Fibroblast of lung (primary cell): ENCODE measurements at regions not wholly inside any gene's neighbourhood (a gene's known extent, or its start where the extent isn't known, plus 50 kb on each side); places are given as distances from the start of the nearest gene placed in this dataset.

Source experiments
- DNase-seq, 2 donors: peaks; one replicate each; pipeline versions ENCODE4 v3.0.0 to v3.0.0-alpha.2; 2010; ENCODE audit warnings: low read depth in 2 of 2
- H2AFZ ChIP-seq: 2 replicates; pipeline ENCODE4 v1.5.1; 2012; ENCODE audit warnings: low read length, control low read depth, inconsistent platforms
- H3K27ac ChIP-seq: 2 replicates; pipeline ENCODE4 v1.5.1; 2011; ENCODE audit warnings: low read length, control low read depth; ENCODE audit not compliant: insufficient read depth
- H3K27me3 ChIP-seq: 2 replicates; pipeline ENCODE4 v1.5.1; 2011; ENCODE audit warnings: mild to moderate bottlenecking, low read length; ENCODE audit not compliant: control insufficient read depth, insufficient read depth
- H3K36me3 ChIP-seq: 2 replicates; pipeline ENCODE4 v1.5.1; 2011; ENCODE audit warnings: low read length; ENCODE audit not compliant: control insufficient read depth, insufficient read depth
- H3K4me1 ChIP-seq: 2 replicates; pipeline ENCODE4 v1.5.1; 2011; ENCODE audit warnings: low read length; ENCODE audit not compliant: control insufficient read depth, insufficient read depth; ENCODE audit errors: extremely low read depth
- H3K4me2 ChIP-seq: 2 replicates; pipeline ENCODE4 v1.5.1; 2011; ENCODE audit warnings: low read length, control low read depth; ENCODE audit not compliant: insufficient read depth; ENCODE audit errors: extremely low read depth
- H3K4me3 ChIP-seq, 4 experiments: fragments of 200-600 bp in 1 of 4; sonication (generic) in 1 of 4; replicated peaks in 1 of 4; 2 replicates each; pipeline ENCODE4 v1.5.1; 2011 to 2016; ENCODE audit warnings: low read length in 4 of 4, low read depth in 3 of 4, mild to moderate bottlenecking in 3 of 4, control low read depth in 2 of 4, inconsistent platforms in 1 of 4, mixed read lengths in 1 of 4; ENCODE audit not compliant: insufficient read depth in 1 of 4; ENCODE audit errors: control extremely low read depth in 1 of 4
- H3K79me2 ChIP-seq: 2 replicates; pipeline ENCODE4 v1.5.1; 2012; ENCODE audit warnings: mild to moderate bottlenecking, low read length, inconsistent platforms; ENCODE audit not compliant: control insufficient read depth, insufficient read depth
- H3K9ac ChIP-seq: 2 replicates; pipeline ENCODE4 v1.5.1; 2011; ENCODE audit warnings: mild to moderate bottlenecking, low read length, control low read depth; ENCODE audit not compliant: insufficient read depth
- H3K9me3 ChIP-seq: 2 replicates; pipeline ENCODE4 v1.5.1; 2012; ENCODE audit warnings: low read depth, low read length; ENCODE audit not compliant: control insufficient read depth, insufficient read depth
- H4K20me1 ChIP-seq: 2 replicates; pipeline ENCODE4 v1.5.1; 2011; ENCODE audit warnings: low read length; ENCODE audit not compliant: control insufficient read depth, insufficient read depth; ENCODE audit errors: extremely low read depth
- EZH2 ChIP-seq: IDR thresholded peaks from 2 replicates; pipeline ENCODE4 v1.5.1; 2012; ENCODE audit warnings: low read length, control low read depth, mild to moderate bottlenecking; ENCODE audit errors: missing control alignments
- TF ChIP-seq, protein P1 (sequence below), 2 donors: IDR thresholded peaks in 1 of 2; conservative IDR thresholded peaks in 1 of 2; 1 replicate in 1 of 2; 2 replicates in 1 of 2; pipeline ENCODE4 v1.5.1; 2011 to 2012; ENCODE audit warnings: low read length in 2 of 2, control low read depth in 1 of 2, inconsistent platforms in 1 of 2, low read depth in 1 of 2, mild to moderate bottlenecking in 1 of 2

DNA sequence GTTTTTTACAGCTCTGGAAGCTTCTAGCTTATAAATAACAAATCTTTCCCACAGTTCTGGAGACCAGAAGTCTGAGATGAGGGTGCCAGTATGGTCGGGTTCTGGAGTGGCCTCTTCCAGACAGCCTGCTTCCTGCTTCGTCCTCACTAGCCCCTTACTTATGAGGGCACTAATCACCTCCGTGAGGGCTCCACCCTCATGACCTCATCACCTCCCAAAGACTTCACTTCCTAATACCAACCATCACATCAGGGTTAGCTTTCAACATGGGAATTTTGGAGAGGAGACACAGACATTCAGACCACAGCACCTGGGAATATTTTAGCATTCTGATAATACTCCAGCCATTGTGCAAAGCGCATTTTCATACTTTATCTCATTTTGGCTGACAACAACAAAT lies 223.7 kb upstream of the IRF2BP2 start:
- H3K4me3 ChIP-seq, result no peak overlapping the region
- H3K4me2 ChIP-seq, result no peak overlapping the region
- H3K27me3 ChIP-seq, result peaks cover 5% of the 10 kb centered on the region
- no peak overlapping the region for H2AFZ ChIP-seq
- no peak for DNase-seq
- H4K20me1 ChIP-seq, result no peaks in the 10 kb centered on the region
- no peaks in the 10 kb centered on the region for H3K79me2 ChIP-seq
- H3K9me3 ChIP-seq, result no peaks in the 10 kb centered on the region
- no peaks in the 10 kb centered on the region for H3K4me1 ChIP-seq
- H3K9ac ChIP-seq, result no peak overlapping the region
- no peak overlapping the region for H3K27ac ChIP-seq
- no peaks in the 10 kb centered on the region for H3K36me3 ChIP-seq
- TF ChIP-seq, protein P1, sequence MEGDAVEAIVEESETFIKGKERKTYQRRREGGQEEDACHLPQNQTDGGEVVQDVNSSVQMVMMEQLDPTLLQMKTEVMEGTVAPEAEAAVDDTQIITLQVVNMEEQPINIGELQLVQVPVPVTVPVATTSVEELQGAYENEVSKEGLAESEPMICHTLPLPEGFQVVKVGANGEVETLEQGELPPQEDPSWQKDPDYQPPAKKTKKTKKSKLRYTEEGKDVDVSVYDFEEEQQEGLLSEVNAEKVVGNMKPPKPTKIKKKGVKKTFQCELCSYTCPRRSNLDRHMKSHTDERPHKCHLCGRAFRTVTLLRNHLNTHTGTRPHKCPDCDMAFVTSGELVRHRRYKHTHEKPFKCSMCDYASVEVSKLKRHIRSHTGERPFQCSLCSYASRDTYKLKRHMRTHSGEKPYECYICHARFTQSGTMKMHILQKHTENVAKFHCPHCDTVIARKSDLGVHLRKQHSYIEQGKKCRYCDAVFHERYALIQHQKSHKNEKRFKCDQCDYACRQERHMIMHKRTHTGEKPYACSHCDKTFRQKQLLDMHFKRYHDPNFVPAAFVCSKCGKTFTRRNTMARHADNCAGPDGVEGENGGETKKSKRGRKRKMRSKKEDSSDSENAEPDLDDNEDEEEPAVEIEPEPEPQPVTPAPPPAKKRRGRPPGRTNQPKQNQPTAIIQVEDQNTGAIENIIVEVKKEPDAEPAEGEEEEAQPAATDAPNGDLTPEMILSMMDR (conservative IDR thresholded peaks at IDR 0.05 in 1 of 2, IDR thresholded peaks at IDR 0.05 in 1 of 2; ENCODE audit: low read depth in 1 of 2, low read length in 2 of 2), result no peak
- no peak for TF ChIP-seq EZH2

DNA sequence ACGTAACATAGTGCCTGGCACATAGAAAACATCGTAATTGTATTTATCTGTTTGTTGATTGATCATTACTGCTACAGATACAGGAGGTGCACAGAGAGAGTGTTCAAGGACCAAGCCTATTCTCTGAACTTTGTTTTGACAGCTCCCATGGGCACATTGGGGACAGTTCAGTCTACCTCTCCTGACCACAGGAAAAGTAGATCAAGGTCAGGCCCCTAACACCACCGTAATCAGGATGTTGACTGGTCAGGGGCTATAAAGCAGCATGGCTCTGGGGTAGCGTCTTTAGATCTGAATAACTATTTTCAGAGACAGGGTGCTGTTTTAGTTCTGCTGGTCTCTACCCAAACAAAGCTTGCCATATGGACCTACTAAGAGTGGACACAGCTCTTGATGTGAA lies 223.1 kb upstream of the IRF2BP2 start:
- H3K4me1 ChIP-seq, result no peaks in the 10 kb centered on the region
- no peak overlapping the region for H3K4me3 ChIP-seq
- H3K4me2 ChIP-seq, result no peak overlapping the region
- H3K27me3 ChIP-seq, result peaks cover 7% of the 10 kb centered on the region
- H3K79me2 ChIP-seq, result no peaks in the 10 kb centered on the region
- no peak overlapping the region for H2AFZ ChIP-seq
- H3K9me3 ChIP-seq, result no peaks in the 10 kb centered on the region
- no peak overlapping the region for H3K9ac ChIP-seq
- H3K27ac ChIP-seq, result no peak overlapping the region
- no peak for DNase-seq
- TF ChIP-seq, protein P1 (conservative IDR thresholded peaks at IDR 0.05 in 1 of 2, IDR thresholded peaks at IDR 0.05 in 1 of 2; ENCODE audit: low read depth in 1 of 2, low read length in 2 of 2), result no peak
- no peak for TF ChIP-seq EZH2
- H3K36me3 ChIP-seq, result no peaks in the 10 kb centered on the region
- no peaks in the 10 kb centered on the region for H4K20me1 ChIP-seq

DNA sequence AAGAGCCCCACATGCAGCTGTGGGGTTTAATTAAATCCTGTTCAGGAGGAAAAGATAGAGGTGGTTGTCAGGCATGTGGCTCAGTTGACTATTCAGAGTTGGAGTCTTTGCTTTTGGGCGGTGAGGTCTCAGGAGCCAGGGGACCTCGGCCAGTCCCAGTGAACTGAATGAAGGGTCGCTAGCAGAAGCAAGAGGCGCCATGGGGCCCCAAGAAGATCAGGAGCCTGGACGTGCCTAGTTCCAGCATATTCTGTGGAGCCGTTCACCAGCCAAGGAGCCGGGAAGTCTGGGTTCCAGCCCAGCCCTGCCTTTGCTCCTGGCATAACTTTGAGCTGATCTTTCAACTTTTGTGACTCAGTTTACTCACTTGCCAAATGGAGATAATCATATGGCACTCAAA lies 217.7 kb upstream of the IRF2BP2 start:
- Histone ChIP-seq H3K4me3 (no peak overlapping the region), H3K27ac (no peak overlapping the region)

More for the DNA sequence above, 217.7 kb upstream of the IRF2BP2 start:
- Histone ChIP-seq H2AFZ (no peak overlapping the region), H3K36me3 (no peaks in the 10 kb centered on the region), H3K27me3 (peaks cover 16% of the 10 kb centered on the region), H3K9me3 (no peaks in the 10 kb centered on the region), H3K9ac (no peak overlapping the region), H3K4me1 (no peaks in the 10 kb centered on the region), H3K79me2 (no peaks in the 10 kb centered on the region), H4K20me1 (no peaks in the 10 kb centered on the region), H3K4me2 (no peak overlapping the region)
- no peak for DNase-seq
- TF ChIP-seq, protein P1 (conservative IDR thresholded peaks at IDR 0.05 in 1 of 2, IDR thresholded peaks at IDR 0.05 in 1 of 2; ENCODE audit: low read depth in 1 of 2, low read length in 2 of 2), result no peak
- no peak for TF ChIP-seq EZH2
